Mammary epithelial cell (primary cell): ENCODE measurements at regions not wholly inside any gene's neighbourhood (a gene's known extent, or its start where the extent isn't known, plus 50 kb on each side); places are given as distances from the start of the nearest gene placed in this dataset.

Experiments used
- EZH2 ChIP-seq: IDR thresholded peaks from 2 replicates; pipeline ENCODE4 v1.6.1; 2012; ENCODE audit warnings: low read length, inconsistent platforms, borderline replicate concordance
- TF ChIP-seq, protein P1 (sequence below), 2 donors: IDR thresholded peaks in 1 of 2; conservative IDR thresholded peaks in 1 of 2; 2 replicates each; pipeline ENCODE4 v1.5.1; 2011 to 2012; ENCODE audit warnings: inconsistent platforms in 2 of 2, low read length in 2 of 2, mild to moderate bottlenecking in 2 of 2, control low read depth in 1 of 2, low read depth in 1 of 2; ENCODE audit not compliant: insufficient read depth in 1 of 2; ENCODE audit errors: extremely low read depth in 1 of 2

DNA sequence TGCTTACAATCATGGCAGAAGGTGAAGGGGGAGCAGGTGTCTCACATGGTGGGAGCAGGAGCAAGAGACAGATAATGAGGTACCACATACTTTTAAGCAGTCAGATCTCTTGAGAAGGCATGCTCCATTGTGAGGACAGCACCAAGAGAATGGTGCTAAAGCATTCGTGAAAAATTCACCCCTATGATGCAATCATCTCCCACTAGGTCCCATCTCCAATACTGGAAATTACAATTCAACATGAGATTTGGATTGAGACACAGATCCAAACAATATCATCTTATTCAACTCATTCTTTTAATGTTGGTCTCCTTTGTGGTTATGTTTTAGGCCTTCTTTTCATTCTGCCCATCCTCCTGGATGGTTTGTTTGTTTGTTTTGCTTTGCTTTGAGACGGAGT, 54.1 kb upstream of the PDLIM5 start:
- TF ChIP-seq, protein P1, sequence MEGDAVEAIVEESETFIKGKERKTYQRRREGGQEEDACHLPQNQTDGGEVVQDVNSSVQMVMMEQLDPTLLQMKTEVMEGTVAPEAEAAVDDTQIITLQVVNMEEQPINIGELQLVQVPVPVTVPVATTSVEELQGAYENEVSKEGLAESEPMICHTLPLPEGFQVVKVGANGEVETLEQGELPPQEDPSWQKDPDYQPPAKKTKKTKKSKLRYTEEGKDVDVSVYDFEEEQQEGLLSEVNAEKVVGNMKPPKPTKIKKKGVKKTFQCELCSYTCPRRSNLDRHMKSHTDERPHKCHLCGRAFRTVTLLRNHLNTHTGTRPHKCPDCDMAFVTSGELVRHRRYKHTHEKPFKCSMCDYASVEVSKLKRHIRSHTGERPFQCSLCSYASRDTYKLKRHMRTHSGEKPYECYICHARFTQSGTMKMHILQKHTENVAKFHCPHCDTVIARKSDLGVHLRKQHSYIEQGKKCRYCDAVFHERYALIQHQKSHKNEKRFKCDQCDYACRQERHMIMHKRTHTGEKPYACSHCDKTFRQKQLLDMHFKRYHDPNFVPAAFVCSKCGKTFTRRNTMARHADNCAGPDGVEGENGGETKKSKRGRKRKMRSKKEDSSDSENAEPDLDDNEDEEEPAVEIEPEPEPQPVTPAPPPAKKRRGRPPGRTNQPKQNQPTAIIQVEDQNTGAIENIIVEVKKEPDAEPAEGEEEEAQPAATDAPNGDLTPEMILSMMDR (conservative IDR thresholded peaks at IDR 0.05 in 1 of 2, IDR thresholded peaks at IDR 0.05 in 1 of 2; ENCODE audit: extremely low read depth in 1 of 2, insufficient read depth in 1 of 2, low read depth in 1 of 2, low read length in 2 of 2): no peak
- TF ChIP-seq EZH2: no peak
